C4-2B (cell line): ENCODE measurements at regions not wholly inside any gene's neighbourhood (a gene's known extent, or its start where the extent isn't known, plus 50 kb on each side); places are given as distances from the start of the nearest gene placed in this dataset.

Experiments used
- ZFX ChIP-seq: fragments of 450-650 bp; IDR thresholded peaks from 2 replicates; pipeline ENCODE4 v1.6.1; 2017
- TF ChIP-seq, protein P1 (sequence below): fragments of 450-650 bp; conservative IDR thresholded peaks from 2 replicates; pipeline ENCODE4 v1.5.1; 2017; ENCODE audit warnings: mild to moderate bottlenecking

DNA sequence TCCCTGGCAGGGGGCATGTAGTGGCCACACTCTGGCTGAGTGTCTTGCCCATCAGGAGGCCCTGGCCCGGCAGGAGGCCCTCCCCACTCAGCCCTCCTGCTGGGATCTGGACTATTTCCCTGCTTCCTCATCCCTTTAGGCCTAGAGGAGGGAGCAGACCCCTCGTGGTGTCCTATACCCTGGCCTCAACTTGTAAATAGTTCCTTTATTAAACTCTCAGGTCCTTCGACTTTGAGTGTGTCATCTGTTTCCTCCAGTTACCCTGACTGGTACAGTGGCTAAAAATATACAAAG, 166.7 kb upstream of the GLI2 start:
- TF ChIP-seq, protein P1, sequence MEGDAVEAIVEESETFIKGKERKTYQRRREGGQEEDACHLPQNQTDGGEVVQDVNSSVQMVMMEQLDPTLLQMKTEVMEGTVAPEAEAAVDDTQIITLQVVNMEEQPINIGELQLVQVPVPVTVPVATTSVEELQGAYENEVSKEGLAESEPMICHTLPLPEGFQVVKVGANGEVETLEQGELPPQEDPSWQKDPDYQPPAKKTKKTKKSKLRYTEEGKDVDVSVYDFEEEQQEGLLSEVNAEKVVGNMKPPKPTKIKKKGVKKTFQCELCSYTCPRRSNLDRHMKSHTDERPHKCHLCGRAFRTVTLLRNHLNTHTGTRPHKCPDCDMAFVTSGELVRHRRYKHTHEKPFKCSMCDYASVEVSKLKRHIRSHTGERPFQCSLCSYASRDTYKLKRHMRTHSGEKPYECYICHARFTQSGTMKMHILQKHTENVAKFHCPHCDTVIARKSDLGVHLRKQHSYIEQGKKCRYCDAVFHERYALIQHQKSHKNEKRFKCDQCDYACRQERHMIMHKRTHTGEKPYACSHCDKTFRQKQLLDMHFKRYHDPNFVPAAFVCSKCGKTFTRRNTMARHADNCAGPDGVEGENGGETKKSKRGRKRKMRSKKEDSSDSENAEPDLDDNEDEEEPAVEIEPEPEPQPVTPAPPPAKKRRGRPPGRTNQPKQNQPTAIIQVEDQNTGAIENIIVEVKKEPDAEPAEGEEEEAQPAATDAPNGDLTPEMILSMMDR, result no peak
- TF ChIP-seq ZFX, result no peak
